GM12891 (cell line): ENCODE measurements at regions not wholly inside any gene's neighbourhood (a gene's known extent, or its start where the extent isn't known, plus 50 kb on each side); places are given as distances from the start of the nearest gene placed in this dataset.

ENCODE experiments used
- POLR2A ChIP-seq: IDR thresholded peaks from 2 replicates; pipeline ENCODE4 v1.6.1; 2011; ENCODE audit warnings: low read depth, low read length, control low read depth
- SPI1 ChIP-seq: IDR thresholded peaks from 2 replicates; pipeline ENCODE4 v1.6.1; 2011; ENCODE audit warnings: low read depth, low read length, control low read depth
- TAF1 ChIP-seq: IDR thresholded peaks from 2 replicates; pipeline ENCODE4 v1.6.1; 2011; ENCODE audit warnings: low read depth, low read length, control low read depth

DNA sequence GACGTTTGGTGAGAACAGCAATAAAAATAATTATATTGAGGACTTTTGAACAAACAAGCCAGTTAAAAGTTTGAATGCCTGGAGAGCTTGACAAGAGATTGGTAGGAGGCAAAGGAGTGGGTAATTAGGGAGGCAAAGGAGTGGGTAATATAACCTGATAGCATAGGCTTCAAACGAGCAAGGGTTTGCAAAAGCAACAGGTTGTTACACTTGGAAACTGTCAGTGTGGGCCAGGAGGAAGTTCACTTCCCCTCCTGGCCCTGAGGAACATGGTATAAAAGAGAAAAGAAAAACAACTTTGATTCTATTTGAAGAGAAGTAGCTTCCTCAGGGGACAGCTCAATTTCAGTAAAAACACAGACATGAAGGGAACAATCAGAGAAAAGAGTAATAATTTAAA is 121.7 kb downstream of the CCER1 start:
- TF ChIP-seq POLR2A, result no peak
- TF ChIP-seq TAF1, result no peak
- TF ChIP-seq SPI1, result no peak
